ENCODE measurements at regions not wholly inside any gene's neighbourhood (a gene's known extent, or its start where the extent isn't known, plus 50 kb on each side); places are given as distances from the start of the nearest gene placed in this dataset.

DNA sequence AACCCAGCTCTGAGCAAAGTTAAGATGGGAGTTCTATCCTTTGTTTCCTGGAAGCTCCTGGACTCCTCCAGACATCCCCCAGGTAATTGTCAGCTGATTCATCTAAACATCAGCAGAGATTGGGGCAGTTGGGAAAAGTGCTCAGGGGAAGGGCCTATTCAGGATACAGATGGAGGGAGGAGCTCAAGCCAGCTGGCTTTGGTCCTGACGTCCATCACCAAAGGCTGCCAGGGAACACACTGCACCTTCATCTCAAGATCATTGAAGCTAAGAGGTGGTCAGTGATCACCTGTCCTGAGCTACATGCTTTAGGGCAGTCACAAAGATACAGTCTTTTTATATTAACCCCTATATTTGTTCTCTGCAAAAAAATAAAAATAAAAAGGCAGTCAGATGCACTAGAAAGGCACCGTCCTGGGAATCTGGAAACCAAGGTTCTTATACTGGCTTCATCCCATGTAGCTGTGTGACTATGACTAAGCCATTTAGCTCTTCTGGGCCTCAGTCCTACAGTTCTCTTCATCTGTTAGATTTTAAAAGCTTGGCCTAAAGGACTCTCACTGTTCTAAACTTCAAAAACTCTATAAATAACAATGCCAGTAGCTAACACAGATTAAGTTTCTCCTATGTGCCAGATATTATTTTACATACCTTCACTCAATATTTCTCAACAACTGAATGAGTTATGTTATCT lies 446.5 kb downstream of the BCL11A start:
- ChIA-PET CTCF (no interaction called here), POLR2A (no interaction called here)
- intact Hi-C loops (cut with micrococcal nuclease) = no loop called here
- Mint-ChIP-seq H3K36me3 (no peaks in the 10 kb centered on the region), H3K4me1 (ENCODE audit: low read depth) (peaks cover 3% of the 10 kb centered on the region), H3K27ac (no peak overlapping the region), H3K4me3 (no peak overlapping the region), H3K9me3 (no peaks in the 10 kb centered on the region), H3K27me3 (peaks cover 1% of the 10 kb centered on the region)
- DNase-seq = no peak

DNA sequence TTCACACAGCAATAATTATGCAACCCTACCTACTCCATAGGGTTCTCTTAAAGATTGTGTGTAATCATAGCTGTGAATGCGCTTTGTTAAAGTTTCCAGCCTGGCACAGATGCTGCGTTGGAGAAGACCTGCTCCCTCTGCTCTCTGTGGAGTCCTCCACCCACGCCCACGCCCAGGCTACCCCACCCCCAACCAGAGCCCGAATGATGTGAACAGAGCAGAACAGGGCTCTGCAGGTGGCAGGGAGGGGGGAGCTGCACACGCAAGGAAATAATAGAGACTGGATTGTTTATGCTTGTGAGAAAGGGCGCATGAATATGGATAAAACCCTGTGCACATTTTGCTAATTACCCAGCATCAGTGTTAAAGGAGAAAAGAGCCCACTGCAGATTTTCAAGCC lies 447.5 kb downstream of the BCL11A start:
- Mint-ChIP-seq H3K36me3 (no peaks in the 10 kb centered on the region), H3K4me1 (ENCODE audit: low read depth) (peaks cover 3% of the 10 kb centered on the region), H3K9me3 (no peaks in the 10 kb centered on the region), H3K27ac (no peak overlapping the region), H3K27me3 (peaks cover 1% of the 10 kb centered on the region), H3K4me3 (no peak overlapping the region)
- CTCF ChIA-PET = no interaction called here
- POLR2A ChIA-PET = no interaction called here
- intact Hi-C loops (cut with micrococcal nuclease) = no loop called here
- no peak for DNase-seq

- CTCF ChIA-PET = no interaction called here
- intact Hi-C loops (cut with micrococcal nuclease) = no loop called here
- DNase-seq = no peak
Measured at GRCh38 chr2:60104514-60105505, 448.6 kb downstream of the BCL11A start.

DNA sequence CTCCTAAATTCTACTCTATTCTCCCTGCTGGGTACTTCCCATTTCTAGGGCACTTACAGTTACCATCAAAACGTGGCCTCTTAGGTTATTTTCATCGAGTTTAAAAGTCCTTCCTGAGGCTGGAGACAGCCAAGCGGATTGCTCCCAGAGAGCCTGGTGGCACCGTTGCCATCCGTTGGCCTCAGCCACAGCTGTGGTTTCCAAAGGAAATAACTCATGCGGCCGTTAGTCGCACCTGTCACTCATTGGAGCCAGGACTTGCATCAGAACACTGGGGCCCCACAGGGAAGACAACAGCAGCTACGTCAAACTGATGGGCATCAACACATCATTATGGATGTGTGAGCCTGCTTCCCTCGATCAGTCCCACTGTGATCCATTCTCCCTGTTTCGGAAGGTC lies 453.4 kb downstream of the BCL11A start:
- no peak overlapping the region for H3K27ac Mint-ChIP-seq
- no peaks in the 10 kb centered on the region for H3K27me3 Mint-ChIP-seq
- H3K36me3 Mint-ChIP-seq = no peaks in the 10 kb centered on the region
- ChIA-PET CTCF (no interaction called here), POLR2A (no interaction called here)
- H3K4me1 Mint-ChIP-seq (ENCODE audit: low read depth) = peaks cover 3% of the 10 kb centered on the region
- H3K9me3 Mint-ChIP-seq = no peaks in the 10 kb centered on the region
- no peak for DNase-seq
- no peak overlapping the region for H3K4me3 Mint-ChIP-seq
- intact Hi-C loops (cut with micrococcal nuclease) = no loop called here

More at GRCh38 chr2:60104514-60105505, 448.6 kb downstream of the BCL11A start:
- no peaks in the 10 kb centered on the region for H3K9me3 Mint-ChIP-seq
- no peaks in the 10 kb centered on the region for H3K36me3 Mint-ChIP-seq
- no peak overlapping the region for H3K4me3 Mint-ChIP-seq
- H3K4me1 Mint-ChIP-seq (ENCODE audit: low read depth) = peaks cover 3% of the 10 kb centered on the region
- H3K27ac Mint-ChIP-seq = no peak overlapping the region
- POLR2A ChIA-PET = no interaction called here
- peaks cover 1% of the 10 kb centered on the region for H3K27me3 Mint-ChIP-seq

DNA sequence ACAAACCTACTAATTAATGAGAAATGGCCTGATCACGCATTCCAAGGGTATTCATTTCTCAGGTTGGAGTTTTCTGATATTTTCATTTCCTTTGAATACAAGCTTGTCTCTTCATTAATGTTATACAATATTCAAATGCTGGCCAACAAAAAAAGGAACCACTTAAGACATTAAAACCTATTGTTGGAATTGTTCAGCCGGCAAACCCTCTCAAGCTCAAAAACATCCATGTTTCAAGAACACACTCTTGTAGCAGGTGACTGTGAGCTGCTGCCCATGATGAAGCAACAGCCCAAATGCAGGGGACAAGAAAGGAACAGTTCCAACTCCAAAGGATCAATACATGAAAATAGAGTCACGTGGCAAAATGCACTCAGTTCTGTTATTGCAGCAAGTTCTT lies 454.5 kb downstream of the BCL11A start:
- ChIA-PET POLR2A (no interaction called here), CTCF (no interaction called here)
- DNase-seq = no peak
- Mint-ChIP-seq H3K36me3 (no peaks in the 10 kb centered on the region), H3K9me3 (no peaks in the 10 kb centered on the region), H3K27me3 (no peaks in the 10 kb centered on the region), H3K4me3 (no peak overlapping the region), H3K27ac (no peak overlapping the region), H3K4me1 (ENCODE audit: low read depth) (no peaks in the 10 kb centered on the region)
- intact Hi-C loops (cut with micrococcal nuclease) = no loop called here

DNA sequence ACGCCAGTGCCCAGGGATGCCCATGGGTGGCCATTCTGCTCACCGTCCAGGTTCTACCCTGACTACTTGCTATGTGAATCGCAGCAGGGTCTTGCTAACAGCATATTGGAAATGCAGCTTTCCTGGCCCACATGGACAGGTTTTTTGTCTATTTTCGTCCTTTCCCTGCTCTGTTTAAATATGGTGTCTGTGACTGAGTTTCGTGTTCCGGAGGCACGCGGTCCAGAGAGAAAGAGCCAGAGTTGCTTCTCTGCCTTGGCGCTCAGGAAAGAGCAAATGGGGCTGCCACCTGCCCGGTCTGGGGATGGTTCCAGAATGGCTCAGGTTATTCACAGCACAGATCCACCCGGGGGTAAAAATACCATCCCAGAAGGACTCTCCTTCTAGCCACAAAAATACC lies 456.2 kb downstream of the BCL11A start:
- Mint-ChIP-seq H3K27me3 (no peaks in the 10 kb centered on the region), H3K9me3 (no peaks in the 10 kb centered on the region), H3K4me3 (no peak overlapping the region), H3K4me1 (ENCODE audit: low read depth) (no peaks in the 10 kb centered on the region), H3K36me3 (no peaks in the 10 kb centered on the region), H3K27ac (no peak overlapping the region)
- ChIA-PET CTCF (no interaction called here), POLR2A (no interaction called here)
- DNase-seq = no peak
- intact Hi-C loops (cut with micrococcal nuclease) = no loop called here

GRCh38 chr2:60096556-60096955 lies 456.9 kb downstream of the BCL11A start:
- H3K27me3 Mint-ChIP-seq = no peaks in the 10 kb centered on the region
- DNase-seq = no peak
- no peaks in the 10 kb centered on the region for H3K36me3 Mint-ChIP-seq
- intact Hi-C loops (cut with micrococcal nuclease) = no loop called here
- no peak overlapping the region for H3K4me3 Mint-ChIP-seq
- ChIA-PET POLR2A (no interaction called here), CTCF (no interaction called here)
- H3K4me1 Mint-ChIP-seq (ENCODE audit: low read depth) = no peaks in the 10 kb centered on the region
- no peaks in the 10 kb centered on the region for H3K9me3 Mint-ChIP-seq
- no peak overlapping the region for H3K27ac Mint-ChIP-seq

GRCh38 chr2:60095903-60096302 lies 457.6 kb downstream of the BCL11A start:
- no peaks in the 10 kb centered on the region for H3K36me3 Mint-ChIP-seq
- H3K9me3 Mint-ChIP-seq = no peaks in the 10 kb centered on the region

GRCh38 chr2:60095202-60095815 lies 458.1 kb downstream of the BCL11A start:
- Mint-ChIP-seq H3K27ac (no peak overlapping the region), H3K9me3 (no peaks in the 10 kb centered on the region), H3K36me3 (no peaks in the 10 kb centered on the region), H3K4me3 (no peak overlapping the region), H3K4me1 (ENCODE audit: low read depth) (no peaks in the 10 kb centered on the region), H3K27me3 (no peaks in the 10 kb centered on the region)
- intact Hi-C loops (cut with micrococcal nuclease) = no loop called here
- no peak for DNase-seq
- POLR2A ChIA-PET = no interaction called here
- CTCF ChIA-PET = no interaction called here

More at GRCh38 chr2:60095903-60096302, 457.6 kb downstream of the BCL11A start:
- intact Hi-C loops (cut with micrococcal nuclease) = no loop called here
- no peak overlapping the region for H3K27ac Mint-ChIP-seq
- H3K27me3 Mint-ChIP-seq = no peaks in the 10 kb centered on the region
- POLR2A ChIA-PET = no interaction called here
- no peak overlapping the region for H3K4me3 Mint-ChIP-seq
- H3K4me1 Mint-ChIP-seq (ENCODE audit: low read depth) = no peaks in the 10 kb centered on the region
- no peak for DNase-seq
- CTCF ChIA-PET = no interaction called here

DNA sequence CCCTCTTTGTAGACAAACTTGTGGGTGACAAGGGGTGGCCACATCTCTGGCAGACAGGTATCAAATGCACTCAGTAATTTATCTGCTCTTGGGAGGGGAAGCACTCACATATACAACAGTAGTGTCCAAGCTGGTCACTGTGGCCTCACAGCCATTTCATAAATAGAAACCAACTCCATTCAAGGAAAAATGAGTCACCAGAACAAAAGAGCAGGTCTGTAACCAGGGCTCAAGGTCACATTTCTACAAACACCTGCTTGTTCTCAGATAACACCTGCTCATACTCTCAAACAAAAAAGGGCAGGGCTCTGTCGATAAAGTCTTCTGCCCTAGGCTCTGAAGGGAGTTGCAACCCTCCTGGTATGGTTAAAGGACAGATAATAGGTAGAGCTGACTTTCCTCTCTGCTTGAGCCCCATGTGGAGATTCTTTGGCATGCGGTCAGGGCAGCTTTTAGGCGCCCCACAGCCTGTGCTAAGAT lies 459.0 kb downstream of the BCL11A start:
- H3K9me3 Mint-ChIP-seq = no peaks in the 10 kb centered on the region
- intact Hi-C loops (cut with micrococcal nuclease) = no loop called here
- no peaks in the 10 kb centered on the region for H3K27me3 Mint-ChIP-seq
- ChIA-PET POLR2A (no interaction called here), CTCF (no interaction called here)
- DNase-seq = no peak
- H3K27ac Mint-ChIP-seq = no peak overlapping the region
- H3K4me3 Mint-ChIP-seq = no peak overlapping the region
- no peaks in the 10 kb centered on the region for H3K4me1 Mint-ChIP-seq (ENCODE audit: low read depth)
- no peaks in the 10 kb centered on the region for H3K36me3 Mint-ChIP-seq

DNA sequence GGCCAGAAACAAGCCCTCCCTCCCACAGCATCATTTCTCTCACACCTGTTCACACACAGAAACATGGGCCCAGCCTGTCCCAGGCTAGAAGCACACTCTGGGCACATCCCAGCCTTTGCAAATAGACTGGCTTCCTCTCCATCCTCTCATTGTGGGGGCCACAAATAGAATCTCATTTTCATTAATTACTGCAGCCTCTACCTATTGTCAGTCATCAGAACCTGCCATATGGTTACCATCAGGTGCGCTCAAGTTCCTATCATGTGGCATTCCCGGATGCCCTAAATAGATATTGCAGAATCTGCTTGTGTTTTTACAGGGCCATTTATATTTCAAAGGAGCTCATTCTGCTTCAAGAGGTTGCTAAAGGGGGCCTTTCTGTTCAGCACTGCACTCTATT lies 460.7 kb downstream of the BCL11A start:
- H3K27me3 Mint-ChIP-seq = no peaks in the 10 kb centered on the region
- intact Hi-C loops (cut with micrococcal nuclease) = no loop called here
- no peak overlapping the region for H3K4me3 Mint-ChIP-seq
- H3K36me3 Mint-ChIP-seq = no peaks in the 10 kb centered on the region
- no peaks in the 10 kb centered on the region for H3K9me3 Mint-ChIP-seq
- H3K27ac Mint-ChIP-seq = no peak overlapping the region
- no peaks in the 10 kb centered on the region for H3K4me1 Mint-ChIP-seq (ENCODE audit: low read depth)
- ChIA-PET POLR2A (no interaction called here), CTCF (no interaction called here)
- no peak for DNase-seq

- Mint-ChIP-seq H3K4me3 (no peak overlapping the region), H3K36me3 (no peaks in the 10 kb centered on the region), H3K27ac (no peak overlapping the region), H3K4me1 (ENCODE audit: low read depth) (no peaks in the 10 kb centered on the region), H3K27me3 (no peaks in the 10 kb centered on the region), H3K9me3 (no peaks in the 10 kb centered on the region)
- CTCF ChIA-PET = no interaction called here
- intact Hi-C loops (cut with micrococcal nuclease) = no loop called here
- DNase-seq = no peak
- POLR2A ChIA-PET = no interaction called here
Measured at GRCh38 chr2:60091894-60092293, 461.6 kb downstream of the BCL11A start.
